Skin of body (tissue), 1 donor: ENCODE measurements at regions not wholly inside any gene's neighbourhood (a gene's known extent, or its start where the extent isn't known, plus 50 kb on each side); places are given as distances from the start of the nearest gene placed in this dataset.
A peak's percentile ranks its signal among the peaks of the same experiment; 100 is the strongest.

Source experiments
- DNase-seq: peaks from one replicate; lab custom pipeline; 2025; lab: John Stamatoyannopoulos, UW

GRCh38 chr18:73859837-73860397 is 287.7 kb downstream of the FBXO15 start:
- no peak for DNase-seq

DNA sequence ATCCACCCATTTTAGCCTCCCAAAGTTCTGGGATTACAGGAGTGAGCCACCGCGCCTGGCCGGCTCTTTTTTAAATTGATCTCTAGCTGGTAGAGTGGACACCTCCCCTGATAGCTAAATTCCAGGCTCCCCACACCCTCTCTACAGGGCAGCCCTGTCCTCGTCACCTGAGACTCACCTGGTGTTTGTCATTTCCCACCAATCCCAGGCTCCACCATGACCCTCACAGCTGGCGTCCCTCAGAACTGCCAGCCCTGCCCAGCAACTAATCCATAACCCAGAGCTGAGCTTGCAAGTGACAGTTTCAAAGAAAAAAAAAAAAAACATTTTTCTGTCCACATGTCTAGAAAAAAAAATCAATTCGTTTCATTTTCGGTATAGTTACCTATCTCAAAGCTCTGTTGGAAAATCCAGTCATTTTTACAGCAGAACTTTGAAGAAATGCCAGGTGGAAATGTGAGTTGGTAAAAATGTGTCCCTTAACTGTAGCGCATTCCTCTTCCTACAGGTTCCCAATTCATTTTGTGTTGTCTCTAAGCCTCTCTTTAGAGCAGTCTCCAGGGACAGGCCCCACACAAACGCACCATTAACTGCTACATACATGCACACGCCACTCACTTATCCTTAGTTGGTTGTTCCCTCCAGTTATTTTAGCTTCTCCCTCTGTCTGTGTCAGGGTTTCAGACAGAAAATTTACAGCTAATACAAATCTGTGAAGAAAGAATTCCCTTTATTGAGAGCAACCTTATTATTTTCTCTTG is 294.7 kb downstream of the FBXO15 start:
- no peak for DNase-seq

DNA sequence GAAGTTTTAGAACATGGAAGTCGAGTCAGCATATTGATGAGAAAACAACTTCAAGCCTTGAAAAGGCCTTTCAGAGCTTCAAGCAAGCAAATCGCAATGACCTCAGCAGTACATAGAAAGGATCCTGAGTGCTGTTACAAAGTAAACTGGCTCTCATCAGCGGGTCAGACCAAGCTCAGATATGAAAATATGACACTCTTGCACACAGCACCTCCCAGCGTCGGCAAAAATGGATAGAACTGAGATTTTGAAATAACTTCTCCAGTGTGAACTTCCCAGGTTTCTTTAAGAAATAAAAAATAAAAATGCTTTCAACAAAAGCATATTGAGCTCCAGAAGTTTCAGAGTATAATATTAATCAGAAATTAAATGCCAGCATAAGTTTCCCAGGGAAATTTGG is 296.9 kb downstream of the FBXO15 start:
- no peak for DNase-seq

GRCh38 chr18:73848656-73849055 is 299.0 kb downstream of the FBXO15 start:
- no peak for DNase-seq

GRCh38 chr18:73843455-73843854 is 304.2 kb downstream of the FBXO15 start:
- DNase-seq = no peak

- peak; percentile 17 for DNase-seq
Observed at GRCh38 chr18:73842795-73843394, 304.7 kb downstream of the FBXO15 start.

- no peak for DNase-seq
Observed at GRCh38 chr18:73841661-73842060, 306.0 kb downstream of the FBXO15 start.

GRCh38 chr18:73840319-73840945 is 307.2 kb downstream of the FBXO15 start:
- no peak for DNase-seq

- DNase-seq = no peak
Observed at GRCh38 chr18:73839441-73839840, 308.2 kb downstream of the FBXO15 start.

DNA sequence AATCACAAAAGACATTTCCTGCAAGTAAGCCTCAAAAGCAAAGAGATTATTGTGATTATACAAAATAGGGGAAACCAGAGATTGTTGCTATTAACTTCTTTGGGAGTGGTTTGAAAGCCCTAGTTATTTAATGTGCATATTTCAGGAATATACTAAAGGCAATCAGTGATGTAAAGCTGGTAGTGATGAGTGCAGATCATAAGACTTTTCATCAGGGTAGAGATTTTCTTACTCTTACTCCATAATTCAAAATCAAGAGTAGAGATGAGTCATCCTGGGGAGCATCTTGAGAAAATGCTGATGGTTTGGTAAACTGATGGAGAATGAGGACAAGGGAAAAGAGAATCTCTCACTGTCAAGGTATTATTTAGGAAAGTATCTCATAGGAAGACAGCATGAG is 309.5 kb downstream of the FBXO15 start:
- DNase-seq = no peak

DNA sequence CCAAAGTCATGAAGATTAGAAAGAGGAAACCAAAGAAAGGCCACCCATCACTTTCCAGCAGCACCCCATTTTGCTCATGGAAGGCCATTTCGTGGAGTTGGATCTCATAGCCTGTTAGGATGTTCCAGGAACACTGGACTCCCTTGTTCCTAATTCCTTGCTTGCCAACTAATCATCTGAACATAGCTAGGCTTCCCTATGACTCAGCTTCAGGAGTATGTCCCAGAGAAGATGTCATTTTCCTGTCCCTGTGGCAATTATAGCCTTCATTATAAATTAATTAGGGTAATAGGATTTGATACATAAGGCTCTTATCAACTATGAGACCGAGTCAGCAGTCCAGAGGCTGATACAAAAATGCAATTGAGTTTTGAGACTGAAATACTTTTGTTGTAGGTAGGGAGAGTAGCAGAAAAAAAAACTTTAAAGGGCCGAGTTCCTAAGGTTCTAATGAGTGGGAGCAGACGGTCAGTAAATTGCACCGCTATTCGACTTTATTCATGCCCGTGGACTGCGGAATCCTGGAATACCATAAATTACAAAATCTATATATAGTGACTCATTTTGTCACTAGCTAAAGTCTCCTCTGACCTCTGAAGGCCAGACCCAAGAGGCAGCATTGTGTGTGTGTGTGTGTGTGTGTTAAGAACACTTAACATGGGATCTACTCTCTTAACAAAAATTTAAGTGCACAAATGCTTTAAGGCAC is 311.8 kb downstream of the FBXO15 start:
- DNase-seq = no peak

DNA sequence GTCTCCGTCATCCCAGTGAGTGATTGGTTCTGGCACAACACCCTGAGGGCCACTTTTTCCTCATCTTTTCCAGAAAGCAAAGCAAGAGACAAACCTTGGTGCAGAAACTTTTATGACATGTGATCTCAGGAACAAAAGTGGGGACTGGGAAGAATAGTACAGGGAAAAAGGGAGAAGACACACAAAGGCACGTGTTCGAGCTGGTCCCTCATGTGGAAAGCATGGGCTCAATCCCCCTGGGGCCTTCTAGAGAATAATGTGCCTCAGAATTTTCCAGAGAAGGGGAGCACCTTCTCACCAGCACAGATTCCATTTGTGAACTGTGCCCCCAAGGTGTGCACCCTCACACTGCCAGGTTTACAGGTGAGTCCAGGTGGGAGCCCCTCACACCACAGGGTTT is 312.6 kb downstream of the FBXO15 start:
- DNase-seq = no peak

- no peak for DNase-seq
Observed at GRCh38 chr18:73831688-73832087, 315.9 kb downstream of the FBXO15 start.

DNA sequence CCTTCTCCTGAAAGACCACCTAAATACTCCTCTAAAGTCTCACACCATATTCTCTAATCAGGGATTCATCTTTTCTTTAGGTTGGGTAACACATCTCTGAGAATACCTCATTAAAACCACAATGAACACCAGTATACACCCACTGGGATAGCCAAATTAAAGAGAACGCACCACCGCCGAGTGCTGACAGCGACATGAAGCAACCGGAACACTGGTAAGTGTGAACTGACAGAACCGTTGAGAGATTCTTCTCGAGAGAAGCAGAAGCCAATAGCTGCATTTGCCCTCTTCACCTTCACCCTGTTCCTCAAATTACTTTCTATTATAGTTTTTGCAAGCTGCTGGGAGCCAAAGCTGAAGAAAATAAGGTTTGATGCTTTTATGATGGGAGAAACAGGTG is 318.5 kb downstream of the FBXO15 start:
- no peak for DNase-seq

GRCh38 chr18:73827801-73828200 is 319.8 kb downstream of the FBXO15 start:
- no peak for DNase-seq

- DNase-seq = peak; percentile 64
Observed at GRCh38 chr18:73826098-73826497, 321.5 kb downstream of the FBXO15 start.

GRCh38 chr18:73824671-73825070 is 323.0 kb downstream of the FBXO15 start:
- DNase-seq = no peak

DNA sequence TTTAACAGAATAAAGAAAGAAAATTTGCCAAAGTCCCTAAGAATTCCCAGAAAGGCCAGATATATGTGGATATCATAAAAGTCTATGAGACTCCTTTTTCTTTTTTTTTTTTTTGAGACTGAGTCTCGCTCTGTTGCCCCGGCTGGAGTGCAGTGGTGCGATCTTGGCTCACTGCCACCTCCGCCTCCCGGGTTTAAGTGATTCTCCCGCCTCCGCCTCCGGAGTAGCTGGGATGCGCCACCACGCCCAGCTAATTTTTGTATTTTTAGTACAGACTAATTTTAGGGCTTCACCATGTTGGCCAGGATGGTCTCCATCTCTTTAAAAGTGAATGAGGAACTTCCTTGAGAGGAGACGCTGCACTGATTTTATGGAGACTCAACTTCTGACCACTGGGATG is 335.2 kb downstream of the FBXO15 start:
- no peak for DNase-seq

GRCh38 chr18:73807551-73808192 is 340.0 kb downstream of the FBXO15 start:
- DNase-seq = no peak

DNA sequence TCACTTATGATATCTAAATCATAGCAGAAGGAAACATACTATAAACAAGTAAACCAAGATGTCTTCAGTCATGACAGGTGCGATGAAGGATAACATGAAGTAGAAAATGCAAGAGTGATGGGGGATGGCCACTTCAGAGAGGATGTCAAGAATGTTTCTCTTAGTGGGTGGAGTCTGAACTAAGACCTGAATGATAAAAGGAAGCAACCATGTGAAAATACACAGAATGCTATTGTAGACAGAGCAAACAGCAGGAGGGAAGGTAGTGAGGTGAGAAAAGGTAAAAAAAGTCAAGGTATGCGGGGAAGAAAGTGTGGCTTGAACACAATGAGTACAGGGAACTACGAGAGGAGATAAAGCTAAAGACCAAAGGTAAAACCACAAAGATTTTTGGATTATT is 341.6 kb downstream of the FBXO15 start:
- DNase-seq = no peak

DNA sequence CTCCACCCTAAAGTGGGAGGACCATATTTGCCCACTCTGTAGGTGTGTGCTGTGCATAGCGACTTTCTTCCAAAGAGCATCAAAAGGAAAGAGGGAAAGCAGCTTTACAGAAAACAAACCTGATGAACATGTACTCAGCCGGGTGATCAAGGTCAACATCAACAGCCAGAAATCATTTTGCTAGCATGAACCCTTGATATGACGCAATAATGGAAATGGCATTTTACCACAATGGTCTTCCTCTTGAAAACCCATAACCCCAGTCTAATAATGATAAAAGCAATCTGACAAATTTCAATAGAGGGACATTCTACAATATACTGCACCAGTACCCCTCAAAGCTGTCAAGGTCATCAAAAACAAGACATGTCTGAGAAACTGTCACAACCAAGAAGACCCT is 350.2 kb downstream of the FBXO15 start:
- no peak for DNase-seq
